ENCODE measurements at regions not wholly inside any gene's neighbourhood (a gene's known extent, or its start where the extent isn't known, plus 50 kb on each side); places are given as distances from the start of the nearest gene placed in this dataset.

- TF ChIP-seq CREB5 (CRISPR knock-in tag; IDR thresholded peaks at IDR 0.05; ENCODE audit: low read depth) (no peak), ZNF8 (CRISPR knock-in tag; IDR thresholded peaks at IDR 0.05) (no peak), ISL1 (CRISPR knock-in tag; IDR thresholded peaks at IDR 0.05) (no peak), TCF4 (CRISPR knock-in tag; IDR thresholded peaks at IDR 0.05; ENCODE audit: borderline replicate concordance) (no peak), ZFP3 (CRISPR knock-in tag; IDR thresholded peaks at IDR 0.05) (no peak), RARB (CRISPR knock-in tag; IDR thresholded peaks at IDR 0.05) (no peak)
Observed at GRCh38 chr2:143968860-143969259, 551.1 kb downstream of the ZEB2 start.
